ENCODE measurements at regions not wholly inside any gene's neighbourhood (a gene's known extent, or its start where the extent isn't known, plus 50 kb on each side); places are given as distances from the start of the nearest gene placed in this dataset.
"Not testable (repeated sequence)": the region's sequence is repeated elsewhere in the genome, so short reads cannot be mapped to it uniquely, and the experiment has no call there.

DNA sequence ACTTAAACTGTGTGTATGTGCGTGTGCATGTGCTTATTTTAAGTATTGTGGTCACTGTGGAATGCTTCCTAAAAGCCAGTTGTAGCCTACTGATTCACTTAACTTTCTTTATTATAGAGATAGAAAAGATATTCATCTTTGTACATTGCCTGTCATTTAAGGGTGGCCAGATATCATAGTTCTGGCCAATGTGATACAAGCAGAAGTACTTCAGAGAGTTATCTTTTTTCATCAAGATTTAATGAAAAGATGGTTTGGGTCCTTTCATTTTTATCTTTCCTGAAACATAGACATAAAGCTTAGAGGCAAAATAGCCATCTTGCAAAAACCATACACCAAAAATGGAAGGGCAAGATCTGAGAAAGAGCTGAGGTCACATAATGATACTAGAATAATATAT is 744.7 kb upstream of the ADGRL3 start:
- TF ChIP-seq, protein P1, sequence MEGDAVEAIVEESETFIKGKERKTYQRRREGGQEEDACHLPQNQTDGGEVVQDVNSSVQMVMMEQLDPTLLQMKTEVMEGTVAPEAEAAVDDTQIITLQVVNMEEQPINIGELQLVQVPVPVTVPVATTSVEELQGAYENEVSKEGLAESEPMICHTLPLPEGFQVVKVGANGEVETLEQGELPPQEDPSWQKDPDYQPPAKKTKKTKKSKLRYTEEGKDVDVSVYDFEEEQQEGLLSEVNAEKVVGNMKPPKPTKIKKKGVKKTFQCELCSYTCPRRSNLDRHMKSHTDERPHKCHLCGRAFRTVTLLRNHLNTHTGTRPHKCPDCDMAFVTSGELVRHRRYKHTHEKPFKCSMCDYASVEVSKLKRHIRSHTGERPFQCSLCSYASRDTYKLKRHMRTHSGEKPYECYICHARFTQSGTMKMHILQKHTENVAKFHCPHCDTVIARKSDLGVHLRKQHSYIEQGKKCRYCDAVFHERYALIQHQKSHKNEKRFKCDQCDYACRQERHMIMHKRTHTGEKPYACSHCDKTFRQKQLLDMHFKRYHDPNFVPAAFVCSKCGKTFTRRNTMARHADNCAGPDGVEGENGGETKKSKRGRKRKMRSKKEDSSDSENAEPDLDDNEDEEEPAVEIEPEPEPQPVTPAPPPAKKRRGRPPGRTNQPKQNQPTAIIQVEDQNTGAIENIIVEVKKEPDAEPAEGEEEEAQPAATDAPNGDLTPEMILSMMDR (conservative IDR thresholded peaks at IDR 0.05), result no peak
- H3K27ac ChIP-seq, result no peak overlapping the region

DNA sequence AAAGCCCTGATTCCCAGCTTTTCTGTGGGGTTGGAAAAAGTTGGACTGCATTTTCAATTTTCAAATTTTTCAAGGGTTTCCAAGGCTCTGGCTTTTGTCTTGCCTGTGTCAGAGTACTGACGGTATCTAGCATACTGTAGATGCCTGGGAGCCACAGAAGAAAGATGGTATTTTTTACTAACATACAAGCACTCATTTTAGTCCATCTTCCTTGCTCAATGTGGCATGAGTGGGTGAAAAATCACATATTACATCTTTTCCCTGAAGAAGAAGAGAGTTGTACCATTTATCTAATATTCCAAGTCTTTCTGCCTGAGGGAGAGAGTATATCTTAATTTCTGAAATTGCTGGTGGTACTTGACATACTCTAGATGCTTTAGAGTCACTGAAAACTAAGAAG is 738.6 kb upstream of the ADGRL3 start:
- no peak overlapping the region for H3K27ac ChIP-seq
- TF ChIP-seq, protein P1 (conservative IDR thresholded peaks at IDR 0.05), result no peak

DNA sequence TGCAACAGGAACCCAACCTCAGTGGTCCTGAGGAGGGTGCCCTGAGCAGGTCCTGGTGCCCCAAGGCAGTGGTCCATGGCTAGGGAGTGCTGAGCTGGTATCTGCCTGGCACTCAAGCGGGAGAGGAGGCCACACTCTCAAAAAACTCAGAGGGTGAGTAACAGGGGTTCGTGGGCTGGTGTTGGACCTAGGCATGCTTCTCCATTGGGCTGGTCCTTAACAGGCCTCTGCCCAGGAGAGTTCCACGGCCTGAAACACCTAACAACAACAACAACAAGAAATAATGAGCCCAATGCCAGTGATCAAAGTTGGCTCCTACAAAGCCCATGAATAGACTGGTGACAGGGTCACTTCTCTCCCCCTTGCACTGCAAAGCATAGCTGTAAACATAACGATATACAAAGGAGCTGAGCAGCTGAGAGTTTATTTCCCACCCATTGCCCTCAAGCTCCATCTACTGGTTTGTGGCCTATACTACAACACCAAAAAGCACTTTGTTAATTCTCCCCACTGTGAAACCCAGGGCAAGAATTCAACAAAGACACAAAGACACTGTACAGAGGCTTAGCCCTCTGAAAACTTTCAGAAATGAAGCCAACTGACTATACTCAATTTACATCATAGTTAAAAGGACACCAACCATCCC is 736.1 kb upstream of the ADGRL3 start:
- no peak overlapping the region for H3K27ac ChIP-seq
- TF ChIP-seq, protein P1 (conservative IDR thresholded peaks at IDR 0.05), result peak; percentile 73

DNA sequence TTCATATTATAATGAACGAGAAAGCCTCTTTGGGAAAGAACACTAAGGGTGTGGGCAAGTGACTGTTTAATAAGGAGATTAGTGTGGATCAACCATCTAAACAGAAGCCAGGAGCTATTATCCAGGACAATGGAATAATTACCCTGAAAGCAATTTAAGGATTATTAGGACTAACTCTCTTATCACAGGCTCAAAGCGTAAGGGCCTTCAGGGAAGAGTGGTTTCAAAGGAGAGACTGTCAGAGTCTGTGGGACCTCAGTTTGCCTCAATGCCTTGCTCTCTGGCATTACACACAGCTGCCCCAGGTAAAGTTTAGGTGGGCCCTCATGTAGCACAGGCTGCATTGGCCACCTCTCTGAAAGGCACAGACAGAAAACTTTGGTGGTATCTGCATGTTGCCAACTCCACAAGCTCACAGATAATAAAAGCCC is 717.2 kb upstream of the ADGRL3 start:
- no peak overlapping the region for H3K27ac ChIP-seq
- TF ChIP-seq, protein P1 (conservative IDR thresholded peaks at IDR 0.05), result no peak

DNA sequence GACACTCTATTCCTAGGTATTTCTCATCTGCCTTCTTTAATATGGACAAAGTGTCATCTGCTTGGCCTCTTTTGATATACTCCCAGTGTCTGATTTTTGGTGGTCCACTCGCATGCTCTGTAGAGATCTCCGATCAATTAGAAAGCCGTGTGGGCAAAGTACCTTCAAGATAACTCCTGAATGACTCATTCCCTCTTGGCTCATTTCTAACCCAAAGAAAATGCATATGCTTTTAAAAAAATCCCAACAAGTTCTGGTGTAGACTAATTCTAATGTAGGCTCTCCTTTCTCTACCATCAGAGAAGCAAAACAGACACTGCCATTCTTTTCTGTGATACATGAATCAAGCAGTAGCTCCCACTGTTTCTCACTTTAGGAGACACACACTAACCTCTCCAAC is 714.9 kb upstream of the ADGRL3 start:
- no peak overlapping the region for H3K27ac ChIP-seq
- TF ChIP-seq, protein P1 (conservative IDR thresholded peaks at IDR 0.05), result no peak

DNA sequence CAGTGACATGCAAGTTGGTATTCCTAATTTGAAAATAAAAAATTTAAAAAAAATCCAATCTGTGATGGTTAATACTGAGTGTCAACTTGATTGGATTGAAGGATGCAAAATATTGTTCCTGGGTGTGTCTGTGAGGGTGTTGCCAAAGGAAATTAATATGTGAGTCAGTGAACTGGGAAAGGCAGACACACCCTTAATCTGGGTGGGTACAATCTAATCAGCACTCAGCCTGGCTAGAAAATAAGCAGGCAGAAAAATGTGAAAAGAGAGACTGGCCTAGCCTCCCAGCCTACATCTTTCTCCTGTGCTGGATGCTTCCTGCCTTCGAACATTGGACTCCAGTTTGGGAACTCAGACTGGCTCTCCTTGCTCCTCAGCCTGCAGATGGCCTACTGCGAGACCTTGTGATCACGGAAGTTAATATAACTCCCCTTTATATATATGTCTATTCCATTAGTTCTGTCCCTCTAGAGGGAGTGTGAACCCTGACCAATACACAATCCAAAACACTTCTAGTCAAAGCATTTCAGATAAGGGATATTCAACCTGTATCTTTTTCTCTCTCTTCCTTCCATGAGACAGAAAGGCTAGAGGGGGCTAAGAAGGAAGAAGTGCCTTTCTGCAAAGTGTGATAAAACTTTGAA is 712.9 kb upstream of the ADGRL3 start:
- TF ChIP-seq, protein P1 (conservative IDR thresholded peaks at IDR 0.05), result peak; percentile 15; the same call in 1 of the 2 replicates
- not testable (repeated sequence) for H3K27ac ChIP-seq

DNA sequence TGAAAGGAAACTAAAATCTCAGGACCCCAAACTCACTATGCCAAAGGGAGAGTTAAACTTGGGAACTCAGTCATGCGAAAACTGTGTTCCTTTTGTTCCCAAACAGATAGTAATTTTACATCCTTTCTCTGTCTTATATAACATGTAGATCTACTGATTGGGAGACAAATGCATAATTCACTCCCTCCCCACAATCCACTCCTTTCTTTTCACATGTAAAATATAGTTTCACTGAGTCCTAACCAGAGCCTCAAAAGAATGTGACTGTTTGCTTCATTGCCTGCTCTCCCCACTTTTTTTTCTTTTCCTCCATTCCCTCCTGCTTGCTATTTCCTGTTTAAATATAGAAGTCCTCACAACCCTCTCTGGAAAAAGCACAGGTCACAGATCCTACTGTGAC is 699.3 kb upstream of the ADGRL3 start:
- TF ChIP-seq, protein P1 (conservative IDR thresholded peaks at IDR 0.05), result no peak
- H3K27ac ChIP-seq, result no peak overlapping the region
